Fibroblast of lung (primary cell): ENCODE measurements at regions not wholly inside any gene's neighbourhood (a gene's known extent, or its start where the extent isn't known, plus 50 kb on each side); places are given as distances from the start of the nearest gene placed in this dataset.

Experiments
- DNase-seq, 2 donors: peaks; one replicate each; pipeline versions ENCODE4 v3.0.0 to v3.0.0-alpha.2; 2010; ENCODE audit warnings: low read depth in 2 of 2
- H2AFZ ChIP-seq: 2 replicates; pipeline ENCODE4 v1.5.1; 2012; ENCODE audit warnings: low read length, control low read depth, inconsistent platforms
- H3K27ac ChIP-seq: 2 replicates; pipeline ENCODE4 v1.5.1; 2011; ENCODE audit warnings: low read length, control low read depth; ENCODE audit not compliant: insufficient read depth
- H3K27me3 ChIP-seq: 2 replicates; pipeline ENCODE4 v1.5.1; 2011; ENCODE audit warnings: mild to moderate bottlenecking, low read length; ENCODE audit not compliant: control insufficient read depth, insufficient read depth
- H3K36me3 ChIP-seq: 2 replicates; pipeline ENCODE4 v1.5.1; 2011; ENCODE audit warnings: low read length; ENCODE audit not compliant: control insufficient read depth, insufficient read depth
- H3K4me1 ChIP-seq: 2 replicates; pipeline ENCODE4 v1.5.1; 2011; ENCODE audit warnings: low read length; ENCODE audit not compliant: control insufficient read depth, insufficient read depth; ENCODE audit errors: extremely low read depth
- H3K4me2 ChIP-seq: 2 replicates; pipeline ENCODE4 v1.5.1; 2011; ENCODE audit warnings: low read length, control low read depth; ENCODE audit not compliant: insufficient read depth; ENCODE audit errors: extremely low read depth
- H3K4me3 ChIP-seq, 4 experiments: fragments of 200-600 bp in 1 of 4; sonication (generic) in 1 of 4; replicated peaks in 1 of 4; 2 replicates each; pipeline ENCODE4 v1.5.1; 2011 to 2016; ENCODE audit warnings: low read length in 4 of 4, low read depth in 3 of 4, mild to moderate bottlenecking in 3 of 4, control low read depth in 2 of 4, inconsistent platforms in 1 of 4, mixed read lengths in 1 of 4; ENCODE audit not compliant: insufficient read depth in 1 of 4; ENCODE audit errors: control extremely low read depth in 1 of 4
- H3K79me2 ChIP-seq: 2 replicates; pipeline ENCODE4 v1.5.1; 2012; ENCODE audit warnings: mild to moderate bottlenecking, low read length, inconsistent platforms; ENCODE audit not compliant: control insufficient read depth, insufficient read depth
- H3K9ac ChIP-seq: 2 replicates; pipeline ENCODE4 v1.5.1; 2011; ENCODE audit warnings: mild to moderate bottlenecking, low read length, control low read depth; ENCODE audit not compliant: insufficient read depth
- H3K9me3 ChIP-seq: 2 replicates; pipeline ENCODE4 v1.5.1; 2012; ENCODE audit warnings: low read depth, low read length; ENCODE audit not compliant: control insufficient read depth, insufficient read depth
- H4K20me1 ChIP-seq: 2 replicates; pipeline ENCODE4 v1.5.1; 2011; ENCODE audit warnings: low read length; ENCODE audit not compliant: control insufficient read depth, insufficient read depth; ENCODE audit errors: extremely low read depth
- EZH2 ChIP-seq: IDR thresholded peaks from 2 replicates; pipeline ENCODE4 v1.5.1; 2012; ENCODE audit warnings: low read length, control low read depth, mild to moderate bottlenecking; ENCODE audit errors: missing control alignments
- TF ChIP-seq, protein P1 (sequence below), 2 donors: IDR thresholded peaks in 1 of 2; conservative IDR thresholded peaks in 1 of 2; 1 replicate in 1 of 2; 2 replicates in 1 of 2; pipeline ENCODE4 v1.5.1; 2011 to 2012; ENCODE audit warnings: low read length in 2 of 2, control low read depth in 1 of 2, inconsistent platforms in 1 of 2, low read depth in 1 of 2, mild to moderate bottlenecking in 1 of 2

DNA sequence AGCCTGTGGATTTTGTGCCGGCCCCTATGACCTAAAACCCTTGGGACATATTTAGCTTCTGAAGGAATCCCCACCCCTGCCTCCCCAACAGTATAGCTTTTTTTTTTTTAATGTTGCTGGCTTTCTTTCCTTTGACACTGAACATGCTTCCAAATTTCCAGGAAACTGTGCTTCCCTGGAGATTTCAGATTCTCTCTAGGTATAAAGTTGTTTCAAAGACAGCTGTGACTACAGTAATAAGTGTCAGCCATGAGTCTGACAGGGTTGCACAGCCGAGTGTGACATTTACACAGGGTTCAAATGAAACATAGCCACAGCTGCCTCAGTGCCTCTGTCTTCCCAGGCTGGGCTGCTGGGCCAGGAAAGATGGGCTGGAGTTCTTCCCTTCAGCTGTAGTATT lies 466.6 kb upstream of the COBL start:
- no peak overlapping the region for H3K27ac ChIP-seq
- no peak overlapping the region for H3K9ac ChIP-seq
- TF ChIP-seq EZH2: no peak
- TF ChIP-seq, protein P1, sequence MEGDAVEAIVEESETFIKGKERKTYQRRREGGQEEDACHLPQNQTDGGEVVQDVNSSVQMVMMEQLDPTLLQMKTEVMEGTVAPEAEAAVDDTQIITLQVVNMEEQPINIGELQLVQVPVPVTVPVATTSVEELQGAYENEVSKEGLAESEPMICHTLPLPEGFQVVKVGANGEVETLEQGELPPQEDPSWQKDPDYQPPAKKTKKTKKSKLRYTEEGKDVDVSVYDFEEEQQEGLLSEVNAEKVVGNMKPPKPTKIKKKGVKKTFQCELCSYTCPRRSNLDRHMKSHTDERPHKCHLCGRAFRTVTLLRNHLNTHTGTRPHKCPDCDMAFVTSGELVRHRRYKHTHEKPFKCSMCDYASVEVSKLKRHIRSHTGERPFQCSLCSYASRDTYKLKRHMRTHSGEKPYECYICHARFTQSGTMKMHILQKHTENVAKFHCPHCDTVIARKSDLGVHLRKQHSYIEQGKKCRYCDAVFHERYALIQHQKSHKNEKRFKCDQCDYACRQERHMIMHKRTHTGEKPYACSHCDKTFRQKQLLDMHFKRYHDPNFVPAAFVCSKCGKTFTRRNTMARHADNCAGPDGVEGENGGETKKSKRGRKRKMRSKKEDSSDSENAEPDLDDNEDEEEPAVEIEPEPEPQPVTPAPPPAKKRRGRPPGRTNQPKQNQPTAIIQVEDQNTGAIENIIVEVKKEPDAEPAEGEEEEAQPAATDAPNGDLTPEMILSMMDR (conservative IDR thresholded peaks at IDR 0.05 in 1 of 2, IDR thresholded peaks at IDR 0.05 in 1 of 2; ENCODE audit: low read depth in 1 of 2, low read length in 2 of 2): no peak

DNA sequence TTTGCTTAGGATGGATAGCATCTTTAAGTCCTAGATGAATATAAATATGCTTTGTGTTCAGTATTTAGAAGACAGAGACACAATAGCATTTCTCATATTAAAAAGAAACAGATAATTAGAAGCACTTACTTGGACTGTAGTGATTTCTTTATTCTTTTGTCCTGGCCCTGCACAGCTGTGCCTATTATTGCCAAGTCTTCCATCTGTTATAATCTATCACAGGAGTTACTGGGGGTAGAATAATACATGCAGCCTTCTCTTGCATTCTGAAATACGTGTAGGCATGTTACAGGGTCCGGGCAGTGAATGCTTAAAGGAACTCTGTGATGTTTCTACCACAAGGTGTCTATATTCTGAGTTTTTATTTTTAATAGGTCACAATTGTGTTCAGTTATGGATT lies 461.5 kb upstream of the COBL start:
- TF ChIP-seq EZH2: no peak
- TF ChIP-seq, protein P1 (conservative IDR thresholded peaks at IDR 0.05 in 1 of 2, IDR thresholded peaks at IDR 0.05 in 1 of 2; ENCODE audit: low read depth in 1 of 2, low read length in 2 of 2): no peak
- no peaks in the 10 kb centered on the region for H3K79me2 ChIP-seq
- H3K4me2 ChIP-seq: no peak overlapping the region
- no peaks in the 10 kb centered on the region for H4K20me1 ChIP-seq
- no peaks in the 10 kb centered on the region for H3K9me3 ChIP-seq
- H3K27me3 ChIP-seq: no peaks in the 10 kb centered on the region
- H2AFZ ChIP-seq: no peak overlapping the region
- no peak overlapping the region for H3K4me3 ChIP-seq
- H3K4me1 ChIP-seq: no peaks in the 10 kb centered on the region
- no peak overlapping the region for H3K27ac ChIP-seq
- no peak for DNase-seq
- no peak overlapping the region for H3K9ac ChIP-seq
- H3K36me3 ChIP-seq: no peaks in the 10 kb centered on the region

More for the DNA sequence above, 466.6 kb upstream of the COBL start:
- no peak overlapping the region for H3K4me2 ChIP-seq
- H3K4me3 ChIP-seq: no peak overlapping the region
- no peaks in the 10 kb centered on the region for H3K4me1 ChIP-seq
- no peak for DNase-seq
- no peaks in the 10 kb centered on the region for H3K79me2 ChIP-seq
- no peaks in the 10 kb centered on the region for H3K9me3 ChIP-seq
- H3K27me3 ChIP-seq: no peaks in the 10 kb centered on the region
- no peaks in the 10 kb centered on the region for H4K20me1 ChIP-seq
- no peaks in the 10 kb centered on the region for H3K36me3 ChIP-seq
- no peak overlapping the region for H2AFZ ChIP-seq

DNA sequence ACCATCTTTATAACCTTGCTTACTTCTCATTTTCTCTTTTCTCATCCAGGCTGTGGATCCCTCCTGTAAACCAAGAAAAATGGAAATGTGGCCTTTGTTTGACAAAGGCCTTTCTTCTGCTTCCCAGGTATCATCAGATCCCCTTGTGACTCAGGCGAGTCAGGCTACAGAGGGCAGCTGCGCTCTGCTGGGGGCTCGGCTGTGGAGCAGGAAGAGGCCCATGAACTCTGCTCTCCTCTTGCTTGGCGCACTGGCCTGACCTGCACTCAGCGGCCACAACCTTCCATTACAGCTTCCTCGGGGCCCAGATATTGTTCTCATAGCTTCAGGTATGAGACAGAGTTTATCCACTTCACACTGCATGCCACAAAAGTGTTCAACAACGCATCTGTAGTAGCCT lies 457.6 kb upstream of the COBL start:
- Histone ChIP-seq H3K79me2 (no peaks in the 10 kb centered on the region), H3K27me3 (no peaks in the 10 kb centered on the region)

More for the DNA sequence above, 457.6 kb upstream of the COBL start:
- H3K9me3 ChIP-seq: no peaks in the 10 kb centered on the region
- no peaks in the 10 kb centered on the region for H3K4me1 ChIP-seq
- no peak overlapping the region for H3K9ac ChIP-seq
- no peak for TF ChIP-seq EZH2
- TF ChIP-seq, protein P1 (conservative IDR thresholded peaks at IDR 0.05 in 1 of 2, IDR thresholded peaks at IDR 0.05 in 1 of 2; ENCODE audit: low read depth in 1 of 2, low read length in 2 of 2): no peak
- no peaks in the 10 kb centered on the region for H4K20me1 ChIP-seq
- no peak overlapping the region for H3K4me2 ChIP-seq
- no peak overlapping the region for H2AFZ ChIP-seq
- no peaks in the 10 kb centered on the region for H3K36me3 ChIP-seq
- H3K27ac ChIP-seq: no peak overlapping the region
- no peak overlapping the region for H3K4me3 ChIP-seq
- no peak for DNase-seq
